ENCODE measurements at regions not wholly inside any gene's neighbourhood (a gene's known extent, or its start where the extent isn't known, plus 50 kb on each side); places are given as distances from the start of the nearest gene placed in this dataset.

- Histone ChIP-seq H3K9me3 (ENCODE audit: control insufficient read depth in 1 of 2, insufficient read depth in 1 of 2, low read depth in 1 of 2, low read length in 2 of 2) (no peaks in the 10 kb centered on the region), H4K20me1 (ENCODE audit: insufficient read depth) (no peaks in the 10 kb centered on the region), H3K9me2 (ENCODE audit: insufficient read depth) (no peaks in the 10 kb centered on the region), H3K4me1 (ENCODE audit: control insufficient read depth in 1 of 2, insufficient read depth in 2 of 2, low read length in 2 of 2) (no peaks in the 10 kb centered on the region), H3K4me2 (ENCODE audit: low read length) (no peak overlapping the region), H2AFZ (ENCODE audit: low read depth, low read length, poor library complexity, severe bottlenecking) (no peak overlapping the region), H3K79me2 (ENCODE audit: insufficient read depth, low read length) (no peaks in the 10 kb centered on the region), H3K36me3 (ENCODE audit: control insufficient read depth in 1 of 2, insufficient read depth in 2 of 2, low read length in 2 of 2) (no peaks in the 10 kb centered on the region), H3K9ac (ENCODE audit: low read length) (no peak overlapping the region), H3K27me3 (ENCODE audit: insufficient read depth, low read length) (no peaks in the 10 kb centered on the region), H3K4me3 (replicated peaks in 1 of 2; ENCODE audit: low read depth in 1 of 2, low read length in 2 of 2) (no peak overlapping the region), H3K27ac (ENCODE audit: low read depth, low read length) (no peak overlapping the region)
- DNase-seq (ENCODE audit: low read depth, low spot score) (no peak), ATAC-seq (no peak)
- intact Hi-C loops (cut with micrococcal nuclease), result no loop called here
- TF ChIP-seq CTCF (IDR thresholded peaks at IDR 0.05 in 2 of 3, conservative IDR thresholded peaks at IDR 0.05 in 1 of 3; ENCODE audit: borderline replicate concordance in 1 of 3, insufficient read depth in 1 of 3, low read depth in 2 of 3, low read length in 2 of 3) (no peak), POLR2A (IDR thresholded peaks at IDR 0.05; ENCODE audit: borderline replicate concordance, extremely low read depth, insufficient read depth, insufficient read length) (no peak), SIN3A (IDR thresholded peaks at IDR 0.05; ENCODE audit: low read depth) (no peak), FOSL1 (IDR thresholded peaks at IDR 0.05; ENCODE audit: low read depth) (no peak), ZNF274 (IDR thresholded peaks at IDR 0.05; ENCODE audit: low read depth, low read length) (no peak)
- POLR2A ChIA-PET, result no interaction called here
- CTCF ChIA-PET, result interaction anchor here (1.3 kb wide), 1 partner anchor 12 kb away, joined by 3 read pairs; no protein-coding TSS in a partner anchor
- BruUV-seq (replicated peaks), result no TSS peak
- RAD21 ChIA-PET (ENCODE audit: low non-redundant PET in 1 of 2, low total read pairs in 2 of 2, uncharacterized antibody in 2 of 2, unreplicated experiment in 2 of 2), result no interaction called here
Observed at GRCh38 chr5:122691931-122692330, 82.9 kb upstream of the SNX2 start.

DNA sequence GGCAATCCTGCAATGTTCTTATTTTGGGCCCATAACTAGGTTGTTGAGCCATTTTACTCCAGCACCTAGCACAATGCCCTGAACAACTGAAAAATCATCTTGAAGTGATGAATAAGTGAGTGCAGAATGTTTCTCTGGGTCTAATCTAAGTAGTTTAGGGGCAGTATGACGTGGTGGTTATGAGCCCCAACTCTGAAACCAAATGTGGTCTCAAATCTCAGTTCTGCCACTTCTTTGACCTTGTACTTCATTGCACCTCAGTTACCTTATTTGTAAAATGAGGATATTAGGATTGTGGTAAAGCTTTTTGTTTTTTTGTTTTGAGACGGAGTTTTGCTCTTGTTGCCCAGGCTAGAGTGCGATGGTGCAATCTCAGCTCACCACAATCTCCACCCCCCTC, 80.9 kb upstream of the SNX2 start:
- Histone ChIP-seq H3K4me2 (ENCODE audit: low read length) (no peak overlapping the region), H3K9me3 (ENCODE audit: control insufficient read depth in 1 of 2, insufficient read depth in 1 of 2, low read depth in 1 of 2, low read length in 2 of 2) (no peaks in the 10 kb centered on the region), H2AFZ (ENCODE audit: low read depth, low read length, poor library complexity, severe bottlenecking) (no peak overlapping the region), H3K27me3 (ENCODE audit: insufficient read depth, low read length) (no peaks in the 10 kb centered on the region), H3K36me3 (ENCODE audit: control insufficient read depth in 1 of 2, insufficient read depth in 2 of 2, low read length in 2 of 2) (no peaks in the 10 kb centered on the region), H3K9me2 (ENCODE audit: insufficient read depth) (no peaks in the 10 kb centered on the region), H4K20me1 (ENCODE audit: insufficient read depth) (no peaks in the 10 kb centered on the region), H3K79me2 (ENCODE audit: insufficient read depth, low read length) (no peaks in the 10 kb centered on the region), H3K27ac (ENCODE audit: low read depth, low read length) (no peak overlapping the region), H3K9ac (ENCODE audit: low read length) (no peak overlapping the region), H3K4me3 (replicated peaks in 1 of 2; ENCODE audit: low read depth in 1 of 2, low read length in 2 of 2) (no peak overlapping the region), H3K4me1 (ENCODE audit: control insufficient read depth in 1 of 2, insufficient read depth in 2 of 2, low read length in 2 of 2) (no peaks in the 10 kb centered on the region)
- ChIA-PET POLR2A (no interaction called here), RAD21 (ENCODE audit: low non-redundant PET in 1 of 2, low total read pairs in 2 of 2, uncharacterized antibody in 2 of 2, unreplicated experiment in 2 of 2) (no interaction called here), CTCF (no interaction called here)
- DNase-seq (ENCODE audit: low read depth, low spot score) (no peak), ATAC-seq (no peak)
- intact Hi-C loops (cut with micrococcal nuclease), result no loop called here
- no TSS peak for BruUV-seq (replicated peaks)
- TF ChIP-seq POLR2A (IDR thresholded peaks at IDR 0.05; ENCODE audit: borderline replicate concordance, extremely low read depth, insufficient read depth, insufficient read length) (no peak), ZFX (IDR thresholded peaks at IDR 0.05) (no peak), JUND (IDR thresholded peaks at IDR 0.05) (no peak), REST (IDR thresholded peaks at IDR 0.05; ENCODE audit: low read depth) (no peak), CBX3 (IDR thresholded peaks at IDR 0.05; ENCODE audit: low read depth) (no peak), EZH2 (IDR thresholded peaks at IDR 0.05) (no peak), SIN3A (IDR thresholded peaks at IDR 0.05; ENCODE audit: low read depth) (no peak), POLR2AphosphoS5 (IDR thresholded peaks at IDR 0.05; ENCODE audit: low read depth, low read length) (no peak), YY1 (IDR thresholded peaks at IDR 0.05; ENCODE audit: extremely low read depth, insufficient replicate concordance, low read depth, low read length) (no peak), FOSL1 (IDR thresholded peaks at IDR 0.05; ENCODE audit: low read depth) (no peak), EGR1 (IDR thresholded peaks at IDR 0.05; ENCODE audit: low read depth) (no peak), EZH2phosphoT487 (IDR thresholded peaks at IDR 0.05; ENCODE audit: borderline replicate concordance) (no peak)
- TF ChIP-seq, protein P1, sequence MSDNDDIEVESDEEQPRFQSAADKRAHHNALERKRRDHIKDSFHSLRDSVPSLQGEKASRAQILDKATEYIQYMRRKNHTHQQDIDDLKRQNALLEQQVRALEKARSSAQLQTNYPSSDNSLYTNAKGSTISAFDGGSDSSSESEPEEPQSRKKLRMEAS (IDR thresholded peaks at IDR 0.05), result no peak
